ENCODE measurements at regions not wholly inside any gene's neighbourhood (a gene's known extent, or its start where the extent isn't known, plus 50 kb on each side); places are given as distances from the start of the nearest gene placed in this dataset.

GRCh38 chr18:78780719-78781600, 198.7 kb upstream of the SALL3 start:
- H3K27me3 ChIP-seq (ENCODE audit: control insufficient read depth in 1 of 2, insufficient read depth in 2 of 2, low read length in 2 of 2), result peaks cover 1 to 13% of the 10 kb centered on the region in 2 experiments; a peak in 3 of 5 replicates
- no peaks in the 10 kb centered on the region for H3K9me3 ChIP-seq (ENCODE audit: low read length)
- BruUV-seq (replicated peaks), result no TSS peak
- intact Hi-C loops (cut with micrococcal nuclease; ENCODE audit: unreplicated experiment), result no loop called here
- H3K9ac ChIP-seq (ENCODE audit: insufficient read depth, low read depth, low read length), result no peak overlapping the region
- in situ Hi-C loops (cut with HindIII; ENCODE audit: extremely low pct_ligation_motif_present, low pct_unique_long_range_greater_than_20kb), result no loop called here
- H2AFZ ChIP-seq (ENCODE audit: low read length), result no peak overlapping the region
- FAIRE-seq, result no peak
- H3K4me3 ChIP-seq (replicated peaks in 1 of 3; ENCODE audit: insufficient read depth in 1 of 3, low read depth in 2 of 3, low read length in 3 of 3), result no peak overlapping the region
- 30% methylated on average over 18 of the region's 42 CpGs for WGBS (ENCODE audit: low lambda C conversion rate)
- CTCF ChIA-PET (ENCODE audit: low intra/inter-chr PET ratio, low total read pairs), result no interaction called here
- ATAC-seq, result no peak
- TF ChIP-seq TP53 (CRISPR knock-in tag; conservative IDR thresholded peaks at IDR 0.05) (no peak), IRF1 (CRISPR knock-in tag; IDR thresholded peaks at IDR 0.05; ENCODE audit: low read depth) (no peak), ZBTB14 (CRISPR knock-in tag; IDR thresholded peaks at IDR 0.05) (no peak), SIN3A (IDR thresholded peaks at IDR 0.05; ENCODE audit: borderline replicate concordance, low read depth, low read length) (no peak), ZFP37 (CRISPR knock-in tag; IDR thresholded peaks at IDR 0.05; ENCODE audit: borderline replicate concordance) (no peak), RNF219 (CRISPR knock-in tag; IDR thresholded peaks at IDR 0.05) (no peak), MYNN (CRISPR knock-in tag; IDR thresholded peaks at IDR 0.05; ENCODE audit: low read depth) (no peak), ZNF335 (CRISPR knock-in tag; IDR thresholded peaks at IDR 0.05) (no peak), SIX1 (CRISPR knock-in tag; IDR thresholded peaks at IDR 0.05; ENCODE audit: borderline replicate concordance) (no peak), HOXA7 (CRISPR knock-in tag; IDR thresholded peaks at IDR 0.05) (no peak)
- TF ChIP-seq, protein P1, sequence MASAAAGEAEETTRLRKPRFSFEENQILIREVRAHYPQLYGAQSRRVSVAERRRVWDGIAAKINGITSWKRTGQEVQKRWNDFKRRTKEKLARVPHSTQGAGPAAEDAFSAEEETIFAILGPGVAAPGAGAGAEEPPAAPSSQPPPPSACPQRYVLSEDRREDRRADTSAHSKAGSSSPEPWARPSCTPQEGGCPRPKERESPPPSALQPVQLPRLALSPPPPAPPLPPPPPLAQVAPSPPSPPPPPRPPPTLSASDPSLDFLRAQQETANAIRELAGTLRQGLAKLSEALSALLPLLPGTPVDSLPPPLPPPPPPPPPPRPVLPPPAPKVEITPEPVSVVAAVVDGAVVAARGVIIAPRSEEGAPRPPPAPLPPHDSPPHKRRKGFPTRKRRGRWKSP (CRISPR knock-in tag; IDR thresholded peaks at IDR 0.05), result no peak
- H3K27ac ChIP-seq (ENCODE audit: extremely low read length, insufficient read depth, low read length), result no peak overlapping the region
- no peaks in the 10 kb centered on the region for H3K4me1 ChIP-seq (ENCODE audit: insufficient read depth, low read length)
- H4K20me1 ChIP-seq (ENCODE audit: insufficient read depth, low read length), result no peaks in the 10 kb centered on the region
- POLR2A ChIA-PET, result no interaction called here
- H3K4me2 ChIP-seq (ENCODE audit: low read depth, low read length), result no peak overlapping the region
- no peaks in the 10 kb centered on the region for H3K79me2 ChIP-seq (ENCODE audit: insufficient read depth, low read length)
- no peaks in the 10 kb centered on the region for H3K36me3 ChIP-seq (replicated peaks in 1 of 2; ENCODE audit: control insufficient read depth in 1 of 2, insufficient read depth in 2 of 2, low read length in 2 of 2)
- no peak for DNase-seq (ENCODE audit: low spot score)

All from HepG2 (cell line).